ENCODE measurements at regions not wholly inside any gene's neighbourhood (a gene's known extent, or its start where the extent isn't known, plus 50 kb on each side); places are given as distances from the start of the nearest gene placed in this dataset.

GRCh38 chr5:23579566-23579965 is 72.2 kb downstream of the PRDM9 start:
- no peaks in the 10 kb centered on the region for H3K4me1 Mint-ChIP-seq (ENCODE audit: low read depth)
- no peaks in the 10 kb centered on the region for H3K27me3 Mint-ChIP-seq (ENCODE audit: low read depth)
- no peak overlapping the region for H3K4me3 Mint-ChIP-seq
- H3K9me3 Mint-ChIP-seq, result peaks cover 6% of the 10 kb centered on the region
- DNase-seq (no peak), ATAC-seq (no peak)
- no peaks in the 10 kb centered on the region for H3K36me3 Mint-ChIP-seq (ENCODE audit: insufficient read depth)

GRCh38 chr5:23583081-23583480 is 75.7 kb downstream of the PRDM9 start:
- no peaks in the 10 kb centered on the region for H3K9me3 Mint-ChIP-seq
- no peak overlapping the region for H3K4me3 Mint-ChIP-seq
- no peak for ATAC-seq
- H3K27me3 Mint-ChIP-seq (ENCODE audit: low read depth), result no peaks in the 10 kb centered on the region
- no peaks in the 10 kb centered on the region for H3K4me1 Mint-ChIP-seq (ENCODE audit: low read depth)
- no peak for DNase-seq
- no peaks in the 10 kb centered on the region for H3K36me3 Mint-ChIP-seq (ENCODE audit: insufficient read depth)

GRCh38 chr5:23588841-23589326 is 81.5 kb downstream of the PRDM9 start:
- Mint-ChIP-seq H3K27me3 (ENCODE audit: low read depth) (no peaks in the 10 kb centered on the region), H3K9me3 (peaks cover 13% of the 10 kb centered on the region), H3K4me3 (no peak overlapping the region), H3K4me1 (ENCODE audit: low read depth) (no peaks in the 10 kb centered on the region), H3K36me3 (ENCODE audit: insufficient read depth) (no peaks in the 10 kb centered on the region)
- DNase-seq, result no peak
- ATAC-seq, result no peak

GRCh38 chr5:23591250-23591649 is 83.8 kb downstream of the PRDM9 start:
- H3K27me3 Mint-ChIP-seq (ENCODE audit: low read depth), result no peaks in the 10 kb centered on the region
- DNase-seq (no peak), ATAC-seq (no peak)
- H3K4me1 Mint-ChIP-seq (ENCODE audit: low read depth), result no peaks in the 10 kb centered on the region
- no peaks in the 10 kb centered on the region for H3K36me3 Mint-ChIP-seq (ENCODE audit: insufficient read depth)
- peaks cover 13% of the 10 kb centered on the region for H3K9me3 Mint-ChIP-seq
- no peak overlapping the region for H3K4me3 Mint-ChIP-seq

- Mint-ChIP-seq H3K36me3 (ENCODE audit: insufficient read depth) (no peaks in the 10 kb centered on the region), H3K4me1 (ENCODE audit: low read depth) (no peaks in the 10 kb centered on the region), H3K27me3 (ENCODE audit: low read depth) (no peaks in the 10 kb centered on the region), H3K9me3 (peaks cover 13% of the 10 kb centered on the region), H3K4me3 (no peak overlapping the region)
- no peak for ATAC-seq
- no peak for DNase-seq
Measured at GRCh38 chr5:23606927-23607326, 99.5 kb downstream of the PRDM9 start.

- H3K27me3 Mint-ChIP-seq (ENCODE audit: low read depth), result no peaks in the 10 kb centered on the region
- no peaks in the 10 kb centered on the region for H3K36me3 Mint-ChIP-seq (ENCODE audit: insufficient read depth)
- H3K4me1 Mint-ChIP-seq (ENCODE audit: low read depth), result no peaks in the 10 kb centered on the region
- no peak overlapping the region for H3K4me3 Mint-ChIP-seq
- DNase-seq (no peak), ATAC-seq (no peak)
- peaks cover 26% of the 10 kb centered on the region for H3K9me3 Mint-ChIP-seq
Measured at GRCh38 chr5:23612701-23613100, 105.3 kb downstream of the PRDM9 start.

GRCh38 chr5:23613566-23613965 is 106.2 kb downstream of the PRDM9 start:
- H3K9me3 Mint-ChIP-seq, result peaks cover 25% of the 10 kb centered on the region
- no peak for DNase-seq
- H3K4me1 Mint-ChIP-seq (ENCODE audit: low read depth), result no peaks in the 10 kb centered on the region
- ATAC-seq, result no peak
- no peaks in the 10 kb centered on the region for H3K27me3 Mint-ChIP-seq (ENCODE audit: low read depth)
- no peak overlapping the region for H3K4me3 Mint-ChIP-seq
- H3K36me3 Mint-ChIP-seq (ENCODE audit: insufficient read depth), result no peaks in the 10 kb centered on the region

GRCh38 chr5:23614422-23614821 is 107.0 kb downstream of the PRDM9 start:
- Mint-ChIP-seq H3K4me3 (no peak overlapping the region), H3K9me3 (peaks cover 22% of the 10 kb centered on the region), H3K27me3 (ENCODE audit: low read depth) (no peaks in the 10 kb centered on the region), H3K4me1 (ENCODE audit: low read depth) (no peaks in the 10 kb centered on the region), H3K36me3 (ENCODE audit: insufficient read depth) (no peaks in the 10 kb centered on the region)
- ATAC-seq, result no peak
- DNase-seq, result no peak

- H3K27me3 Mint-ChIP-seq (ENCODE audit: low read depth), result no peaks in the 10 kb centered on the region
- no peak overlapping the region for H3K4me3 Mint-ChIP-seq
- H3K9me3 Mint-ChIP-seq, result peaks cover 17% of the 10 kb centered on the region
- H3K36me3 Mint-ChIP-seq (ENCODE audit: insufficient read depth), result no peaks in the 10 kb centered on the region
- no peak for DNase-seq
- no peaks in the 10 kb centered on the region for H3K4me1 Mint-ChIP-seq (ENCODE audit: low read depth)
- ATAC-seq, result no peak
Measured at GRCh38 chr5:23626961-23627360, 119.6 kb downstream of the PRDM9 start.

GRCh38 chr5:23627976-23628375 is 120.6 kb downstream of the PRDM9 start:
- no peaks in the 10 kb centered on the region for H3K27me3 Mint-ChIP-seq (ENCODE audit: low read depth)
- no peaks in the 10 kb centered on the region for H3K36me3 Mint-ChIP-seq (ENCODE audit: insufficient read depth)
- no peak overlapping the region for H3K4me3 Mint-ChIP-seq
- peaks cover 17% of the 10 kb centered on the region for H3K9me3 Mint-ChIP-seq
- ATAC-seq, result no peak
- H3K4me1 Mint-ChIP-seq (ENCODE audit: low read depth), result no peaks in the 10 kb centered on the region
- no peak for DNase-seq

GRCh38 chr5:23629396-23629795 is 122.0 kb downstream of the PRDM9 start:
- no peak overlapping the region for H3K4me3 Mint-ChIP-seq
- no peaks in the 10 kb centered on the region for H3K36me3 Mint-ChIP-seq (ENCODE audit: insufficient read depth)
- H3K9me3 Mint-ChIP-seq, result peaks cover 17% of the 10 kb centered on the region
- no peaks in the 10 kb centered on the region for H3K4me1 Mint-ChIP-seq (ENCODE audit: low read depth)
- ATAC-seq (no peak), DNase-seq (no peak)
- H3K27me3 Mint-ChIP-seq (ENCODE audit: low read depth), result no peaks in the 10 kb centered on the region

GRCh38 chr5:23631302-23632045 is 124.1 kb downstream of the PRDM9 start:
- H3K36me3 Mint-ChIP-seq (ENCODE audit: insufficient read depth), result no peaks in the 10 kb centered on the region
- no peaks in the 10 kb centered on the region for H3K27me3 Mint-ChIP-seq (ENCODE audit: low read depth)
- DNase-seq (no peak), ATAC-seq (no peak)
- no peaks in the 10 kb centered on the region for H3K4me1 Mint-ChIP-seq (ENCODE audit: low read depth)
- H3K4me3 Mint-ChIP-seq, result no peak overlapping the region
- peaks cover 33% of the 10 kb centered on the region for H3K9me3 Mint-ChIP-seq

- DNase-seq (no peak), ATAC-seq (no peak)
- H3K9me3 Mint-ChIP-seq, result peaks cover 34% of the 10 kb centered on the region
- no peak overlapping the region for H3K4me3 Mint-ChIP-seq
- no peaks in the 10 kb centered on the region for H3K27me3 Mint-ChIP-seq (ENCODE audit: low read depth)
- no peaks in the 10 kb centered on the region for H3K36me3 Mint-ChIP-seq (ENCODE audit: insufficient read depth)
- no peaks in the 10 kb centered on the region for H3K4me1 Mint-ChIP-seq (ENCODE audit: low read depth)
Measured at GRCh38 chr5:23635938-23636337, 128.5 kb downstream of the PRDM9 start.

- H3K4me1 Mint-ChIP-seq (ENCODE audit: low read depth), result no peaks in the 10 kb centered on the region
- H3K9me3 Mint-ChIP-seq, result peaks cover 39% of the 10 kb centered on the region
- no peak for ATAC-seq
- DNase-seq, result no peak
- H3K36me3 Mint-ChIP-seq (ENCODE audit: insufficient read depth), result no peaks in the 10 kb centered on the region
- no peaks in the 10 kb centered on the region for H3K27me3 Mint-ChIP-seq (ENCODE audit: low read depth)
- H3K4me3 Mint-ChIP-seq, result no peak overlapping the region
Measured at GRCh38 chr5:23639326-23639725, 131.9 kb downstream of the PRDM9 start.

- no peaks in the 10 kb centered on the region for H3K36me3 Mint-ChIP-seq (ENCODE audit: insufficient read depth)
Measured at GRCh38 chr5:23648656-23649055, 141.2 kb downstream of the PRDM9 start.

More at GRCh38 chr5:23648656-23649055, 141.2 kb downstream of the PRDM9 start:
- ATAC-seq (no peak), DNase-seq (no peak)
- no peaks in the 10 kb centered on the region for H3K4me1 Mint-ChIP-seq (ENCODE audit: low read depth)
- H3K4me3 Mint-ChIP-seq, result no peak overlapping the region
- peaks cover 26% of the 10 kb centered on the region for H3K9me3 Mint-ChIP-seq
- H3K27me3 Mint-ChIP-seq (ENCODE audit: low read depth), result no peaks in the 10 kb centered on the region
